ENCODE measurements at regions not wholly inside any gene's neighbourhood (a gene's known extent, or its start where the extent isn't known, plus 50 kb on each side); places are given as distances from the start of the nearest gene placed in this dataset.
"Not testable (repeated sequence)": the region's sequence is repeated elsewhere in the genome, so short reads cannot be mapped to it uniquely, and the experiment has no call there.

- not testable (repeated sequence) for TF ChIP-seq POLR2A, CTCF, EP300 (IDR thresholded peaks at IDR 0.05)
Measured at GRCh38 chr1:31489575-31489974, 76.6 kb downstream of the SERINC2 start.

Measured in ovary (tissue), 3 donors.